GM19468 (cell line): ENCODE measurements at regions not wholly inside any gene's neighbourhood (a gene's known extent, or its start where the extent isn't known, plus 50 kb on each side); places are given as distances from the start of the nearest gene placed in this dataset.
"Not testable (repeated sequence)": the region's sequence is repeated elsewhere in the genome, so short reads cannot be mapped to it uniquely, and the experiment has no call there.

Source experiments
- ATAC-seq: cut with Tn5 transposase; IDR thresholded peaks from one replicate; pipeline ENCODE4 v1.9.1; 2021; ENCODE audit warnings: mild to moderate bottlenecking, moderate library complexity, moderate number of reproducible peaks; ENCODE audit not compliant: unreplicated experiment; ENCODE audit errors: extremely low read depth

DNA sequence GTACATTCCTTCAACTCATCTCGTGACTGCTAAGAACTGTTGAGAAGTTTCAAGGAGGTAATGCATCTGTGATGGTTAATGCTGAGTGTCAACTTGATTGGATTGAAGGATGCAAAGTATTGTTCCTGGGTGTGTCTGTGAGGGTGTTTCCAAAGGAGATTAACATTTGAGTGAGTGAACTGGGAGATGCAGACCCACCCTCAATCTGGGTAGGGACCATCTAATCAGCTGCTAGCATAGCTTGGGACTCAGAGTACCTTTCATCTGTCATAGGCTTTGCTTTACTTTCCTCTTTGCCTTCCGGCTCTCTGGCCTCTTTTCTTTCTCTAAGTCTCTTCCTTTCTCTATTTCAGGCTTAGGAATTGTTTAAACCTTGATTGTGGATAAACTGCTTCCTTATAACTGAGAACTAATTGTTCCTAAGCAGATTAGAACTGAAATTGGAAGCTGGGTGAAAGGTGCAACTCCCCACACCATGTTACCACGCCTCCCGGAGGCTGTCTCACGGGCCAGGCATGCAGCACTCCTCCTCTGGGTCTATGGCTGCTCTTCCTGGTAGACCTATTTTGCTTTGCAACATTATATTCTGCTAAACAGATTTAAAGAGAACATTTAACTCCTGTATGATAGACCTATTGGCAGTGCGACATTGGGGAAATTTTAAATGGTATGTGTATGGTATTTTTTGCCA is 298.2 kb downstream of the CCSER2 start:
- no peak for ATAC-seq

DNA sequence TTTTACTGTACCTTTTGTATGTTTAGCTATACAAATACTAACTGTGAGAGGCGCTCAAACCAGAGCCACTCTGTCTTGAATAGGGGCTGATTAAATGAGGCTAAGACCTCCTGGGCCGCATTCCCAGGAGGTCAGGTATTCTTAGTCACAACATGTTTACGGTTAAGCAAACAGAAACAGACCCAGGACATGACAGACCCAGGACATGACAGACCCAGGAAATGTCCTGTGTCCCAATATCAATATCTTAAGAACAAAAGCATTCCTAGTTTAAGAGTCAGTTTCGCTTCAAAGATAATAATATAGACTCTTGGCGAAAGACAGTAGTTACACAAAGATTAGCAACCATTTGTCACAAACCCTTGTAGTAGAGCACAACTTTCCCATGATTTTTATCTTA is 304.5 kb downstream of the CCSER2 start:
- no peak for ATAC-seq

GRCh38 chr10:84634636-84635035 is 306.2 kb downstream of the CCSER2 start:
- no peak for ATAC-seq

- ATAC-seq: not testable (repeated sequence)
These were observed 322.2 kb downstream of the CCSER2 start for GRCh38 chr10:84650628-84651027.

DNA sequence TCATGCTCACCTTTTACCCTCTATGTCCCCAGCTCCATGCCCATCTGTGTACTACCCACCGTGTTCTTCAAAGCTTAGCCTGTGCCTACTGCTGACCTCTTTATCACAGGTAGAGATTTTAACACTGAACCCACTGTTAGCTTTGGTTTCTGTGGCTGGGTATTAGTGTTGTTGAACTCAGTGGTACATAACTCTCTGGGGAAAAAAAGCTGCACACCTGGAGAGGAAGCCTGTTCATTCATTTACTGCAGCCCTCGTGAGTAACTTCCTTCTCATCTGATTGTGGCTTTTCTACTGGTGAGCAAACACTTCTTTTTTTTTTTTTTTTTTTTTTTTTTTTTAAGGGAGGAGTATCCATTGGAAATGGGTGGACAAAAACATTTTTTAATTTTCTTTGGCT is 326.3 kb downstream of the CCSER2 start:
- ATAC-seq: peak; percentile 79

DNA sequence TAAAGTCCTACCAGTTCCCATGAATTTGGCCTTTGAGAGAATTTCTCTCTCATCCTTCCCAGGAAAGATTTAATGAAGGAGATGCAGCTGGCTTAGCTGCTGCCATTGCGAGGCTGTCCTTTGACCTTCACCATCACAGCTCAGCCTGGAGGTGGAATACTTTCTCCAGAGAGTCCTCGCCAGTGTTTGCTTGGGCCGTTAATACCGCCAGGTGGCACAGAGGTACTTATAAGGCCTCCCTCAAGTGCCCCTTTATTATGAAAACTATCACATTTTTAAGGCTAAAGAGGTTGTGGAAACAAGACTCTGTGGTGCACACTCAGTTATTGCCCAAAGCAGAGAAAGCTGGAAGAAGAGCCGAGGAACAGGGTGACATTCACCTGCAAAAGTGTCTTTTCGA is 330.6 kb downstream of the CCSER2 start:
- ATAC-seq: no peak

GRCh38 chr10:84659497-84660439 is 331.4 kb downstream of the CCSER2 start:
- ATAC-seq: no peak

DNA sequence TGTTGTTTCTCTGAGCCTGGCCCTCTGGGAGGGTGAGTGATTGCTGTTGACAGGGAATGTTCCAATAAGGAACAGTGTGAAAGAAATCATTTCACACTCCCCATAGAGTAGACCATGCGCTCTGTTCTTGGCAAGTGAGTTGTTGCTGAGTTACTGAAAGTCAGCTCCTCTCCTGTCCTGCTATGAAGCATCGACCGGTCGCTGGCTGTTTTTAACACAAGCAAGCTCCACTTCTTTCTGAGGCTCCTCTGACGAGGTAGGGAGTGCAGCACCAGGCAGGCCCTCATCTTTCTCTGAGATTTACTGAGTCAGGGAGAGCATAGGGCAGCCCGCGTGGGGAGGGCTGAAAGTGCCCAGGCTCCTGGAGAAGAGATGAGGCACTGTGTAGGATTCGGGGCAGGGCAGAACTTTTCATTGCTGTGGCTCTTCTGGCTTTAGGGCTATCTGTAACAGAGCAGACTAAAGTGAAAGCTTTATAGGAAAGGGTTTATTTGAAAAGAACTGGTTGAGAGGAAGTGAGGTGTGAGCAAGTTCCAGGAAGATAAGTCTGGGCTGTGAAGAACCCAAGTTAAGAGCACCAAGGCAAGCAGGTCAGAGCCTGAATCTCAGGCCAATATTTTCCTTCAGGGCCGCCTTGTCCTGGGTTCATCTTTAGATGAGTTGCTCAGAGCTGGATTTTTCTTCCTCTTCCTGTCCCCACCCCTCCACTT is 332.2 kb downstream of the CCSER2 start:
- no peak for ATAC-seq

- ATAC-seq: no peak
These were observed 336.8 kb downstream of the CCSER2 start for GRCh38 chr10:84665211-84665610.

GRCh38 chr10:84665883-84666463 is 337.6 kb downstream of the CCSER2 start:
- ATAC-seq: peak; percentile 31

DNA sequence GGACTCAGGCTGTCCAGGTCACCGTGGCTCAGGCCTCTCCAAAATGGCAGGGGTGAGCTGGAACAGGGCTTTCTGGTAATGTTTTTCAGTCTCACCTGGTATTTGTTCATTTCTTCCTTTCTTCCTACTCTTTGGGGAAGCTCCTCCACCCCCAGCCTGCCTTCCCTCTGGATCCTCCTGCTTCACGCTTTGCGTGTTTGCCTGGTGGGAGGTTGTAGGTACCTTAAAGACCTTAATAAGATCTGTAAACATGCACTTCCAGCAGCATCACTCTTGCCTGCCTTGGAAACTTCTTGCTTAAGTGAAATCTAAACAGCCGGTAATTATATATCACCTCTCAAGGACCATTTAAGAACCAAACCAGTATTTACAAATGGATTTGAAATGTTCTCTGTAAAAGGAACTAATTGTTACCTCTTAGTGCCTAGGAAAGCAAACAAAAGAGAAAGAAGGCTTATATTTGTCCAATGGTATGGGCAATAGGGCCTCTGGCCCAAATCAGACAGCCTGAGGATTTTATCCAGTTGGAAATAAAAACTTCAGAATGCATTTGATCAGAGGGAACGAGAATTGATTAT is 339.9 kb downstream of the CCSER2 start:
- ATAC-seq: no peak

DNA sequence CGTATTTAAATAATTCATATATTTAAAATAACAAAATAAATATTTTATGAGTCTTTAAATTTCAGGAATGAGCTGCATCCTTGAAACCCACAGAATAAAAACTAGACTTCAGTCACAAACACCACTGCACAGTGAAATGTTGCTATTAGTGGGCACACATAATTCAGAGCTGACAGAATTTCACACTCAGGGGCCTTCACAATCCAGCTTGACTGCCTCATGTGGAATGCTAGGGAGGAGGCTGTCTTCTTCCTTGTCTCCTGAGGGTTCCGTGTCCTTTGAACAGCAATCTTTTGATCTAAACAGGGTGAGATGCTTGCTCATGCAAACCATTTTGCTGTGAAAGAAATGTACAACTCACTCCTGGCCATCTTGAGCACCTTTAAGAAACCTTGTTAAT is 346.7 kb downstream of the CCSER2 start:
- ATAC-seq: no peak

DNA sequence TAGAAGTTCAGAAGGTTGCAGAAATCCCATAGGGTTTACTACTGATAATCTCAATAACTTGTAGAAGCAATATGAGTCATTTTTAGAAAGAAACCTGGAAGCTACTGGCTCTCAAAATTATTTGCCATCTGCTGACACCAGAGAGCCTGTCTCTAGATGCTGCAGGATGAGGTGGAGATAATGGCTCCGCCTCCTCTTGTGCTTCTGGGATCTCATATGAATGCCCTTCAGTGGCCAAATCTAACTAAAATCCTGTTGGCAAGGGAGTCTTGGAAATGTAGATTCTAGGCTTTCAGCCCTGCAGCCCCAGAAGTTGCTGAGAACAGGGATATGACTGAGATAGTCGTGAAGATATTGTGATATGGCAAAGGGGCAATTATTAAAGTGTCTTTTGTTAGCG is 348.1 kb downstream of the CCSER2 start:
- no peak for ATAC-seq

- ATAC-seq: no peak
These were observed 353.4 kb downstream of the CCSER2 start for GRCh38 chr10:84681781-84682180.

DNA sequence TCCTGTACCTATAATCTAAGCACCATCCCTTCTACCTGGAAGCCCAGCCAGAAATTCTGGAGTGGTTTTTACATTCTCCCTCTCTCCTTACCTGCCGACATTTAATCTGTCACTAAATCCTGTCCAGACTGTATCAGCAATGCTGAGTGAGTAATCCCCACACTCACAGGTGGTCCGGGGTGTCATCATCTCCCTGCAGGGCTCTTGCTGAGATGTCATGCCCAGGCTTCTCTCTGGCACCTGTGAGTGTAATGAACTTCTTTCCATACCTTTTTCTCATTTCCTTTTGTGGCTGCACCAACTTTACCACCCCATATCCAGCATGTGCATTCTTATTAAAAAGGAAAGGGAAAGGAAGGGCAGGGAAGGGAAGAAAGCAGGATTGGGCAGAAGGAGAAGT is 355.2 kb downstream of the CCSER2 start:
- no peak for ATAC-seq

DNA sequence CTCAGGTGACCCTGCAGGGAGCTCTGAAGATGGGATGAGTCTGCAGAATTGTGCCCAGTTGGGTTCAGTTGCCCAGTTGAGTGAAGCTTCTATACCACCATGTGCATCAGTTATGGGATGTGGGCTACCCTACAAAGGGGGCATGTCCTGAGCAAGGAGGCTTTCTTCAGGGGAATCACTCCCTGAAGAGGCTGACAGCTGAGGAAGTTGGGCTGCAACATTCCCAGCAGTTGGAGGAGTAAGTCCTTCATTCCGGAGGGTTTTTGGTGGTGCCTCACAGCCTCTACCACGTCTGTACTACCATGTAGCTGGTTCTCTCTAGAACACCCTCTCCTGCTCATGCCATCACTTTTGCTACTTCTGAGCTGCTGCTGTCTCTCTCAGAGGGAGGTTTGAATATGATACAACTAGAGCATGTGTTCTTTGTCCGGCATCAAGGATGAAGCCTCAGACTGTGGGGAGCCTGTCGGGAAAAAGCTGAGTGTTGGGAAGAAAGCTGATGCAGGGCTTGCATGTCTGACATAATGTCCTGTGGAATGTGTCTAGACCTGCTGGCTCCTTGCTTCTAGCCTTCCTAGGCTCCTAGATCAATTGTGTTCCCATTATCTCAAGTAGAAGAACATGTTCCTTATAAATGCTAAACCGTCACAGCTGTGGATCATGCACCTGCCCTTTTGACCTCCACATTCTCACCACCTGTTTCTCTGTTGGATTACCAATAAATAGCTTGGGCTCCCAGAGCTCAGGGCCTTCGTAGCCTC is 355.8 kb downstream of the CCSER2 start:
- ATAC-seq: no peak

GRCh38 chr10:84685047-84685660 is 356.8 kb downstream of the CCSER2 start:
- ATAC-seq: no peak

GRCh38 chr10:84693006-84693405 is 364.6 kb downstream of the CCSER2 start:
- ATAC-seq: no peak

DNA sequence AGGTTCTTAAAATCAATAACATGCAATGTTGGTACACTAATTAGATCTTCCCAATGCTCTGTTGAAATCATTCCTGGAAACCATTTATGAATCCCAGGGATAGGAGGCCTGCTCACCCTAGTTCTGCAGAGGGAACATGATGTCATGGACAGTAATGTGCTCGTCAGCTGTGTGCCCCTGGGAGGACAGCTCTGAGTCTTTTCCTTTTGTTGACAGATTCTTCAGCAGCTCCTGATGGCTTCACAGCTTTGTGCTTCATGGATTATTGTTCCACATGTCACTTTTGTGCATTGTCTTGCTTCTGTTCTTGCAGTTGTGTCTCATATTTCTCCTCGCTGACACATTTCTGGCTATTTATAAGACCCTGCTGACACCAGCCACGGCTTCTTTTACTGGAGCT is 367.5 kb downstream of the CCSER2 start:
- no peak for ATAC-seq
